HepG2 (cell line): ENCODE measurements at regions not wholly inside any gene's neighbourhood (a gene's known extent, or its start where the extent isn't known, plus 50 kb on each side); places are given as distances from the start of the nearest gene placed in this dataset.

Experiments
- BCL3 ChIP-seq: sonication (generic); formaldehyde crosslinking; IDR thresholded peaks from 2 replicates; pipeline ENCODE4 v1.5.1; 2020; ENCODE audit warnings: mild to moderate bottlenecking, missing genetic modification reagents, moderate library complexity
- FOSL2 ChIP-seq: sonication (generic); formaldehyde crosslinking; IDR thresholded peaks from 2 replicates; pipeline ENCODE4 v1.4.0; 2020; ENCODE audit warnings: missing genetic modification reagents
- GABPB1 ChIP-seq: IDR thresholded peaks from 2 replicates; pipeline ENCODE4 v1.6.1; 2016; ENCODE audit warnings: mild to moderate bottlenecking, missing genetic modification reagents, moderate library complexity, missing compliant biosample characterization
- HES4 ChIP-seq: sonication (generic); formaldehyde crosslinking; IDR thresholded peaks from 2 replicates; pipeline ENCODE4 v1.9.0; 2021; ENCODE audit warnings: mild to moderate bottlenecking, missing genetic modification reagents, borderline replicate concordance
- MLXIP ChIP-seq: sonication (generic); formaldehyde crosslinking; IDR thresholded peaks from 2 replicates; pipeline ENCODE4 v1.9.0; 2021; ENCODE audit warnings: missing genetic modification reagents, borderline replicate concordance
- MZF1 ChIP-seq: sonication (generic); formaldehyde crosslinking; IDR thresholded peaks from 2 replicates; pipeline ENCODE4 v1.8.1; 2023; ENCODE audit warnings: mild to moderate bottlenecking, missing genetic modification reagents, borderline replicate concordance
- PBX2 ChIP-seq: IDR thresholded peaks from 2 replicates; pipeline ENCODE4 v1.6.1; 2016; ENCODE audit warnings: control low read depth
- PHF5A ChIP-seq: IDR thresholded peaks from one replicate; pipeline ENCODE4 v1.6.1; 2018; ENCODE audit warnings: low read depth, missing genetic modification reagents; ENCODE audit not compliant: unreplicated experiment
- PTBP1 ChIP-seq: fragments of 200-400 bp; formaldehyde crosslinking; IDR thresholded peaks from 2 replicates; pipeline ENCODE4 v1.6.1; 2018; ENCODE audit warnings: low read length, low read depth; ENCODE audit not compliant: poor library complexity, severe bottlenecking
- RARG ChIP-seq: sonication (generic); formaldehyde crosslinking; IDR thresholded peaks from 2 replicates; pipeline ENCODE4 v1.4.0; 2020; ENCODE audit warnings: low read depth, mild to moderate bottlenecking, missing genetic modification reagents
- RNF2 ChIP-seq: fragments of 450-650 bp; conservative IDR thresholded peaks from 2 replicates; pipeline ENCODE4 v1.6.1; 2016; ENCODE audit warnings: low read depth
- SMAD1 ChIP-seq: sonication (generic); formaldehyde crosslinking; IDR thresholded peaks from 2 replicates; pipeline ENCODE4 v1.4.0; 2020; ENCODE audit warnings: missing genetic modification reagents, low read depth, mild to moderate bottlenecking, borderline replicate concordance
- SRF ChIP-seq: IDR thresholded peaks from 2 replicates; pipeline ENCODE4 v1.6.1; 2011; ENCODE audit warnings: mild to moderate bottlenecking, low read depth, low read length, moderate library complexity
- TAF1 ChIP-seq: sonication (generic); formaldehyde crosslinking; IDR thresholded peaks from 2 replicates; pipeline ENCODE4 v1.4.0; 2020; ENCODE audit warnings: missing genetic modification reagents
- ZBTB14 ChIP-seq: sonication (generic); formaldehyde crosslinking; IDR thresholded peaks from 2 replicates; pipeline ENCODE4 v1.4.0; 2020; ENCODE audit warnings: missing genetic modification reagents
- ZBTB46 ChIP-seq: sonication (generic); formaldehyde crosslinking; IDR thresholded peaks from 2 replicates; pipeline ENCODE4 v1.4.0; 2020; ENCODE audit warnings: mild to moderate bottlenecking, missing genetic modification reagents, borderline replicate concordance
- ZNF264 ChIP-seq: sonication (generic); formaldehyde crosslinking; IDR thresholded peaks from 2 replicates; pipeline ENCODE4 v1.4.0; 2020; ENCODE audit warnings: missing genetic modification reagents
- ZNF274 ChIP-seq: sonication (generic); formaldehyde crosslinking; IDR thresholded peaks from 2 replicates; pipeline ENCODE4 v1.5.1; 2020; ENCODE audit warnings: mild to moderate bottlenecking, missing genetic modification reagents
- ZNF362 ChIP-seq: sonication (generic); formaldehyde crosslinking; IDR thresholded peaks from 2 replicates; pipeline ENCODE4 v1.4.0; 2020; ENCODE audit warnings: missing genetic modification reagents, mild to moderate bottlenecking, borderline replicate concordance
- ZNF432 ChIP-seq: sonication (generic); formaldehyde crosslinking; IDR thresholded peaks from 2 replicates; pipeline ENCODE4 v1.5.0; 2020; ENCODE audit warnings: missing genetic modification reagents, mild to moderate bottlenecking, borderline replicate concordance

GRCh38 chr4:159048166-159048886 is 54.6 kb upstream of the RAPGEF2 start (continued):
- TF ChIP-seq ZNF362 (no peak), BCL3 (CRISPR knock-in tag) (no peak), TAF1 (CRISPR knock-in tag) (no peak), SMAD1 (CRISPR knock-in tag) (peak; percentile 46; the same call in 1 of the 2 replicates), GABPB1 (no peak), ZBTB14 (CRISPR knock-in tag) (no peak), PBX2 (CRISPR knock-in tag) (no peak), ZBTB46 (CRISPR knock-in tag) (no peak), MZF1 (CRISPR knock-in tag) (no peak), RNF2 (no peak), FOSL2 (CRISPR knock-in tag) (peak; percentile 42; the same call in 1 of the 2 replicates), HES4 (CRISPR knock-in tag) (no peak), PTBP1 (no peak), ZNF432 (CRISPR knock-in tag) (no peak), SRF (no peak), ZNF274 (CRISPR knock-in tag) (no peak), MLXIP (CRISPR knock-in tag) (no peak), RARG (CRISPR knock-in tag) (no peak), ZNF264 (CRISPR knock-in tag) (no peak), PHF5A (CRISPR knock-in tag) (no peak)
